Activated T-cell treated with anti-CD3 and anti-CD28 coated beads, Interleukin-2, amount 50 U/mL, for 72 hours (primary cell): ENCODE measurements at regions not wholly inside any gene's neighbourhood (a gene's known extent, or its start where the extent isn't known, plus 50 kb on each side); places are given as distances from the start of the nearest gene placed in this dataset.
"Not testable (repeated sequence)": the region's sequence is repeated elsewhere in the genome, so short reads cannot be mapped to it uniquely, and the experiment has no call there.

ENCODE experiments used
- ATAC-seq, 2 donors: fragments of 150-1000 bp; cut with Tn5 transposase; replicated peaks in 1 of 2; 2 replicates each; pipeline ENCODE4 v1.10.0; 2021; ENCODE audit warnings: moderate library complexity in 2 of 2, mild to moderate bottlenecking in 1 of 2
- DNase-seq, 2 donors: peaks; one replicate each; pipeline ENCODE4 v3.0.0; 2021 to 2022; ENCODE audit warnings: mixed read lengths in 1 of 2
- H3K27ac Mint-ChIP-seq: one replicate; pipeline ENCODE4 v1.8.0; 2022; ENCODE audit warnings: mild to moderate bottlenecking, moderate library complexity, mixed read lengths
- H3K27me3 Mint-ChIP-seq: one replicate; pipeline ENCODE4 v1.8.0; 2022; ENCODE audit warnings: low read depth, mixed read lengths
- H3K36me3 Mint-ChIP-seq, 2 donors: one replicate each; pipeline ENCODE4 v1.8.0; 2022; ENCODE audit warnings: mixed read lengths in 2 of 2, mild to moderate bottlenecking in 1 of 2; ENCODE audit not compliant: insufficient read depth in 2 of 2
- H3K4me1 Mint-ChIP-seq: one replicate; pipeline ENCODE4 v1.8.0; 2022; ENCODE audit warnings: low read depth, mixed read lengths
- H3K4me3 Mint-ChIP-seq, 2 donors: one replicate each; pipeline ENCODE4 v1.8.0; 2022; ENCODE audit warnings: mild to moderate bottlenecking in 2 of 2, mixed read lengths in 2 of 2, moderate library complexity in 2 of 2
- H3K9me3 Mint-ChIP-seq, 2 donors: one replicate each; pipeline ENCODE4 v1.8.0; 2022; ENCODE audit warnings: mixed read lengths in 2 of 2

GRCh38 chr2:109669731-109670130 is 55.6 kb downstream of the SOWAHC start:
- H3K9me3 Mint-ChIP-seq, result no peaks in the 10 kb centered on the region
- ATAC-seq (no peak), DNase-seq (no peak)
- H3K27ac Mint-ChIP-seq, result no peak overlapping the region
- H3K4me1 Mint-ChIP-seq, result no peaks in the 10 kb centered on the region
- no peaks in the 10 kb centered on the region for H3K36me3 Mint-ChIP-seq
- H3K27me3 Mint-ChIP-seq, result peaks cover 26% of the 10 kb centered on the region
- H3K4me3 Mint-ChIP-seq, result no peak overlapping the region

- Mint-ChIP-seq H3K36me3 (no peaks in the 10 kb centered on the region), H3K4me1 (no peaks in the 10 kb centered on the region), H3K4me3 (no peak overlapping the region), H3K27ac (no peak overlapping the region), H3K9me3 (no peaks in the 10 kb centered on the region), H3K27me3 (peaks cover 30% of the 10 kb centered on the region)
- ATAC-seq, result no peak
- no peak for DNase-seq
Observed at GRCh38 chr2:109670556-109671411, 56.6 kb downstream of the SOWAHC start.

- Mint-ChIP-seq H3K9me3 (no peaks in the 10 kb centered on the region), H3K27me3 (peaks cover 22% of the 10 kb centered on the region), H3K36me3 (no peaks in the 10 kb centered on the region), H3K4me3 (no peak overlapping the region), H3K4me1 (no peaks in the 10 kb centered on the region), H3K27ac (peak overlapping the region; percentile 62)
- ATAC-seq, result no peak
- DNase-seq, result no peak
Observed at GRCh38 chr2:109674894-109675534, 60.9 kb downstream of the SOWAHC start.

GRCh38 chr2:109675666-109676345 is 61.6 kb downstream of the SOWAHC start:
- Mint-ChIP-seq H3K4me1 (no peaks in the 10 kb centered on the region), H3K27me3 (peaks cover 22% of the 10 kb centered on the region), H3K9me3 (no peaks in the 10 kb centered on the region), H3K4me3 (no peak overlapping the region), H3K36me3 (no peaks in the 10 kb centered on the region), H3K27ac (no peak overlapping the region)
- DNase-seq (no peak), ATAC-seq (no peak)

DNA sequence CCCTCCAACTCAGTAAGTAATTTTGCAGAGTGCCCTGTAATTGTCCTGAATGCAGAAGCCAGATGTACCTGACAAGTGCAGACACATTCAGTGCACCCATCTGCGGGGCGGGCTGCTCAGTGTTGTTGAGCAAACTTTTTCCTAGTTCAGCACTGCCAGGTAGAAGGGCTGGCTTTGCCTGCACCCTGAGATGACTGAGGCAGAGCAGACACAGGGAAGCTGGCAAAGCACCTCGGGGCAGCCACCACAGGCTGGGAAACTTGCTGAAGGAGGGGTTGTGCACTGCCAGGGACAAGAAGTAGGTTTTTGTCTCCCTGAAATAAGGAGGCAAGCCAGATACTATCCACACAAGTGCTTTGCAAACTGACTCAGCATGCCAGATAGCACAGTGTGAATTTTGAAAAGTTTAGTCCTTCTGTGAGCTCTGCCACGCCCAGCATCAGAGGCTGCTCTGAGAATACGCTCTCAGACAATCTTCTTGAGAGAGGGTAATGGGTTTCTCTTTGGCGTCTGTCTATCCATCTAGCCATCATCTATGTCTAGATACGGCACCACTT is 62.3 kb downstream of the SOWAHC start:
- Mint-ChIP-seq H3K9me3 (no peaks in the 10 kb centered on the region), H3K4me1 (no peaks in the 10 kb centered on the region)
- ATAC-seq, result no peak

GRCh38 chr2:109677121-109677731 is 63.1 kb downstream of the SOWAHC start:
- ATAC-seq, H3K27ac Mint-ChIP-seq, H3K4me3 Mint-ChIP-seq, H3K9me3 Mint-ChIP-seq, H3K36me3 Mint-ChIP-seq, DNase-seq, H3K4me1 Mint-ChIP-seq: not testable (repeated sequence)
- peaks cover 22% of the 10 kb centered on the region for H3K27me3 Mint-ChIP-seq

More for the DNA sequence above, 62.3 kb downstream of the SOWAHC start:
- no peak overlapping the region for H3K4me3 Mint-ChIP-seq
- no peaks in the 10 kb centered on the region for H3K36me3 Mint-ChIP-seq
- H3K27me3 Mint-ChIP-seq, result peaks cover 22% of the 10 kb centered on the region
- no peak overlapping the region for H3K27ac Mint-ChIP-seq
- DNase-seq, result no peak

DNA sequence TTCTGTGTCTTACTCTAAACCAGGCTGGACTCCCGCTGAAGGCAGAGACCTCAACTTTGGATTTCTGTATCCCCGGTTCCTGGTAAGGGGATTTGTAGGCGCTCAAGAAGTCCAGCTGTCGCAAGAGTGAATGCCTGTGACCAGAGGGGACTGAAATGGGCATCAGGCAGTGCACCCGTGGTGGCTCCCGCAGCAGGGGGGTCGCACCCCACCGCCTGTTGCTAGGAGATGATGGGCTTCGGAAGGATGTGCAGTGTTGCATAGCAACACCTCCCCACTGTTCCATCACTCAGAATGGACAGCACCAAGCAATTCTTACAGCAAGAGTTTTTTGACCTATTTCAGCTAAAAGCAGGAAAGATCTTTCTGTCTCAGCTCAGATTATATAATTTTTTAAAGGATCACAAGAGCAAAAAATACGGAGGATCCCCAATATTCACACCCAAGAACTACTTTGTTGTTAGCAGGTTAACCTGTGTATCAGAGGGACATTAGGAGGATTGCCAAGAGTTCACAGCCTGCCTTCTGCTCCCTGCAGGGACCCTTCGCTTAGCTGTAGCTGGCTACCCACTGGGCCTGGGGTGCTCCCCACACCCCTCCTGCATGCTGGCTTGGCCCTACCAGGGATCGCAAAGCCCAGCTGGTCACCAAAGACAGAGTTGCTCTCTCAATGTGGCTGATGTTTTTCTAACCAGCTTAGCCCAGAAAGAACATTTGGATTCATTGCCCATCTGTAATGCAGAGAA is 63.8 kb downstream of the SOWAHC start:
- no peak for DNase-seq
- H3K27me3 Mint-ChIP-seq, result peaks cover 22% of the 10 kb centered on the region
- H3K4me1 Mint-ChIP-seq, result no peaks in the 10 kb centered on the region
- no peak overlapping the region for H3K4me3 Mint-ChIP-seq
- no peak for ATAC-seq
- no peak overlapping the region for H3K27ac Mint-ChIP-seq
- H3K36me3 Mint-ChIP-seq, result no peaks in the 10 kb centered on the region
- H3K9me3 Mint-ChIP-seq, result no peaks in the 10 kb centered on the region

DNA sequence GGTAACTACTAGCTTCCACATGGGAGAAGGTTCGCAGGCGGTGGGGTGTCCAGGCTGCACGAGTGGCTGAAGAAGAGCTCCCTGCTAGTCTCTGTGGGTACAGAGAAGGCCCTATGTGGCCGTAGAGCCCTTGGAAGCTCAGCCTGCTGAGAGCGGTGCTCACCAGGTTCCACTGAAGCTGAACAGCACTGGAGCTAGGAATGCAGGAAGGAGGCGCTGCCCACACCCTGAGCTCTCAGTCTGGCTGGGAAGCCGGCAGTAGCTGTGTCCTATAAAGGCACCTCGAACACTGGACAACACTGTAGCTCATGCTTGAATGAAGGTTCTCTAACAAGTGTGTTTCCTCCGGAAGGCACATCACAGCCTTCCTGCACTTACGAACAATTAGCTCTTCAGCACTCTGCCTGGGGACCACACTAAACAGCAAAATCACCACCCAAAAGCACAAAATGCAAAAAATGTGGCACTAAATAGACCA is 64.6 kb downstream of the SOWAHC start:
- H3K4me1 Mint-ChIP-seq, H3K9me3 Mint-ChIP-seq, H3K4me3 Mint-ChIP-seq, H3K27ac Mint-ChIP-seq, ATAC-seq, DNase-seq, H3K36me3 Mint-ChIP-seq: not testable (repeated sequence)
- peaks cover 22% of the 10 kb centered on the region for H3K27me3 Mint-ChIP-seq

GRCh38 chr2:109679225-109679624 is 65.1 kb downstream of the SOWAHC start:
- DNase-seq, result no peak
- Mint-ChIP-seq H3K4me1 (no peaks in the 10 kb centered on the region), H3K4me3 (no peak overlapping the region), H3K27me3 (peaks cover 22% of the 10 kb centered on the region), H3K9me3 (no peaks in the 10 kb centered on the region), H3K27ac (no peak overlapping the region), H3K36me3 (no peaks in the 10 kb centered on the region)
- no peak for ATAC-seq

DNA sequence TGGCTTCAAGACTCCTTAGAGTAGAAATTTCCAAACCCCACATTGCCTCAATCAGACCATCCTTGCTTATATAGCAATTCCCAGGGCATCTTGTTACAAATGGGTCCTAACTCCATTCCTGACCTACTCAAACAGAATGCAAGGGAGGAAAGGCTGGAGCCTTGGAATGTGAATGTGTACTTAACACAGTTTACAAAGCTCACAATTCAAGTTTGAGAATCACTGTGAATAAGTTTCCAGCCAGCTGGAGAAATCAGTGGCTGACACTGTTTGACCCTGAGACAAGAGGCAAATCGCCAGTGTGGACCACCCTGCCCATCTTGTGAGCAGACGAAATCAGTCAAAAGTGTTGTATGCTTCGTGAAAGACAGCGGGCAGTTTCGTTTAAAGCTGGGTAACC is 65.5 kb downstream of the SOWAHC start:
- Mint-ChIP-seq H3K4me1 (no peaks in the 10 kb centered on the region), H3K9me3 (no peaks in the 10 kb centered on the region), H3K27me3 (peaks cover 20% of the 10 kb centered on the region), H3K4me3 (no peak overlapping the region), H3K36me3 (no peaks in the 10 kb centered on the region), H3K27ac (no peak overlapping the region)
- DNase-seq, result no peak
- no peak for ATAC-seq

DNA sequence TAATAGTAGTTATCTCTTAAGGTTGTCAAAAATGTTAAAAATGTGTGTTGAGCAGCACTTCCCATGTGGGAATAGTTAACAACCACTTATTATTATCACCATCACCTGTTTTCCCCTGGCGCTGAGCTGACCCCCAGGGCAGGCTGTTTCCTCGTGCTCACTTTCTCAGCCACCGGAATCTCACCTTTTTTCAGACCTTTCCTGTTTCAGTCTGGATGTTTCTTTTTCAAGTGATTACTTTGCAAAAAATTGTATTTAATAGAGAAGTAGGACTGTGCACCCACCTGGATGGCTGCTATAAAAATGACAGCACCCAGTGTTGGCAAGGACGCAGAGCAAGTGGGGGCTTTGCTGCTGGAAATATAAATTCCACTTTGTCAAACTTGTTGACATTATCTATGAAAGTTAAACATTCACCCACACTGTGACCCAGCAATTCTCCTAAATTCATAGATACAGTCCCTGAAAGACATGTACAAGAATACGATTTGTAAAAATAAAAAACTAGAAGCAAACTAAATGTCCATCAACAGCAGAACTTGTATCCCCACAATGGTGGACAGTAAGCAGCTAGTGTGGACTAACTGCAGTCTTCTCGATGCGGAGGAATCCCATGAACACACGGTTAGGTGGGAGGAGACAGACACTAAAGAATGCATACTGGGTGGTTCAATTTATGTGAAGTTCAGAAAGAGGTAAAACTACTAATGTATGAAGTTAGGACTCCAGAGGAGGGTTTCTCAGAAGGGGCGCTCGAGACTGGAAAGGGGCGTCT is 66.5 kb downstream of the SOWAHC start:
- Mint-ChIP-seq H3K4me3 (no peak overlapping the region), H3K36me3 (no peaks in the 10 kb centered on the region), H3K27me3 (peaks cover 24% of the 10 kb centered on the region), H3K27ac (peak overlapping the region; percentile 35), H3K4me1 (no peaks in the 10 kb centered on the region), H3K9me3 (no peaks in the 10 kb centered on the region)
- ATAC-seq (no peak), DNase-seq (no peak)
